ENCODE measurements at regions not wholly inside any gene's neighbourhood (a gene's known extent, or its start where the extent isn't known, plus 50 kb on each side); places are given as distances from the start of the nearest gene placed in this dataset.

- DNase-seq (ENCODE audit: low spot score) (no peak), FAIRE-seq (no peak), ATAC-seq (peak; percentile 42; the same call in 2 of the 3 replicates)
- TF ChIP-seq, protein P1, sequence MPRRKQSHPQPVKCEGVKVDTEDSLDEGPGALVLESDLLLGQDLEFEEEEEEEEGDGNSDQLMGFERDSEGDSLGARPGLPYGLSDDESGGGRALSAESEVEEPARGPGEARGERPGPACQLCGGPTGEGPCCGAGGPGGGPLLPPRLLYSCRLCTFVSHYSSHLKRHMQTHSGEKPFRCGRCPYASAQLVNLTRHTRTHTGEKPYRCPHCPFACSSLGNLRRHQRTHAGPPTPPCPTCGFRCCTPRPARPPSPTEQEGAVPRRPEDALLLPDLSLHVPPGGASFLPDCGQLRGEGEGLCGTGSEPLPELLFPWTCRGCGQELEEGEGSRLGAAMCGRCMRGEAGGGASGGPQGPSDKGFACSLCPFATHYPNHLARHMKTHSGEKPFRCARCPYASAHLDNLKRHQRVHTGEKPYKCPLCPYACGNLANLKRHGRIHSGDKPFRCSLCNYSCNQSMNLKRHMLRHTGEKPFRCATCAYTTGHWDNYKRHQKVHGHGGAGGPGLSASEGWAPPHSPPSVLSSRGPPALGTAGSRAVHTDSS (CRISPR knock-in tag; conservative IDR thresholded peaks at IDR 0.05) = no peak
- in situ Hi-C loops (cut with HindIII; ENCODE audit: extremely low pct_ligation_motif_present, low pct_unique_long_range_greater_than_20kb) (no loop called here), intact Hi-C loops (cut with micrococcal nuclease; ENCODE audit: unreplicated experiment) (no loop called here)
- no peaks in the 10 kb centered on the region for H3K9me3 ChIP-seq (ENCODE audit: low read length)
- H3K9ac ChIP-seq (ENCODE audit: insufficient read depth, low read depth, low read length) = no peak overlapping the region
- peaks cover 0 to 34% of the 10 kb centered on the region in 2 experiments; a peak in 3 of 5 replicates for H3K27me3 ChIP-seq (ENCODE audit: control insufficient read depth in 1 of 2, insufficient read depth in 2 of 2, low read length in 2 of 2)
- no peak overlapping the region for H3K27ac ChIP-seq (ENCODE audit: extremely low read length, insufficient read depth, low read length)
- no TSS peak for BruUV-seq (replicated peaks)
- no peak overlapping the region for H2AFZ ChIP-seq (ENCODE audit: low read length)
- ChIA-PET POLR2A (no interaction called here), CTCF (ENCODE audit: low intra/inter-chr PET ratio, low total read pairs) (no interaction called here)
- H3K79me2 ChIP-seq (ENCODE audit: insufficient read depth, low read length) = no peaks in the 10 kb centered on the region
- H3K4me2 ChIP-seq (ENCODE audit: low read depth, low read length) = no peak overlapping the region
- 44% methylated on average over 20 of the region's 33 CpGs for WGBS (ENCODE audit: low lambda C conversion rate)
- H3K36me3 ChIP-seq (replicated peaks in 1 of 2; ENCODE audit: control insufficient read depth in 1 of 2, insufficient read depth in 2 of 2, low read length in 2 of 2) = no peaks in the 10 kb centered on the region
- H3K4me3 ChIP-seq (replicated peaks in 1 of 3; ENCODE audit: insufficient read depth in 1 of 3, low read depth in 2 of 3, low read length in 3 of 3) = no peak overlapping the region
- no peaks in the 10 kb centered on the region for H3K4me1 ChIP-seq (ENCODE audit: insufficient read depth, low read length)
- H4K20me1 ChIP-seq (ENCODE audit: insufficient read depth, low read length) = no peaks in the 10 kb centered on the region
These were observed 163.6 kb upstream of the PDE10A start for GRCh38 chr6:165826487-165827189.

DNA sequence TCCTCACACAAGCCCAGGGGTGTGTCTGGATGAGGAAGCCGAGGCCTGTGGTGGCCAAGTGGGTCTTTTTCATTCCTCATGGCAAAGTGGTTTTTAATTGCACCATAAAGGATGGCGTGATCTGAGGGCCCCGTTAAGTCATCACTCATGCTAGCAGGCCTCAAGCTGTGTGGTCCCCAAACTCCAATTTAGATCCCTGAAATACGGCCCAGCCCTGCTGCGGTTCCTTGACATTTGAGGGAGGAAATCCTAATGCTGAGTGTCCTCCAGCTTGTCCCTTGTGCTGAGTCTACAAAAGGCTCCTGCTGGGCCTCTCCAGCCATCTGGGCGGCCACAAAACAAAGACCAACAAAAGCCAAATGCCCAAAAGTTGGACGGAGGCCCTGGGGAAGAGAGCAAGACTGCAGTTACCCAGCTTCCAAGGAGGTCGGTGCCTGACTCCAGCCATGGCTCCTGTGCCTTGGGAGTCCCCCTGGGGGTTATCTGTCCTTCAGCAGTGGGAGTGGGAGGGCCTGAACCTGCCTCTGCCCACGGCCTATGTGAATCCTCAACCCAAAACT lies 162.3 kb upstream of the PDE10A start:
- H3K4me1 ChIP-seq (ENCODE audit: insufficient read depth, low read length) = no peaks in the 10 kb centered on the region
- ChIA-PET POLR2A (no interaction called here), CTCF (ENCODE audit: low intra/inter-chr PET ratio, low total read pairs) (no interaction called here)
- no TSS peak for BruUV-seq (replicated peaks)
- no peaks in the 10 kb centered on the region for H3K36me3 ChIP-seq (replicated peaks in 1 of 2; ENCODE audit: control insufficient read depth in 1 of 2, insufficient read depth in 2 of 2, low read length in 2 of 2)
- no peak overlapping the region for H2AFZ ChIP-seq (ENCODE audit: low read length)
- H3K79me2 ChIP-seq (ENCODE audit: insufficient read depth, low read length) = no peaks in the 10 kb centered on the region
- FAIRE-seq = no peak
- H4K20me1 ChIP-seq (ENCODE audit: insufficient read depth, low read length) = no peaks in the 10 kb centered on the region
- H3K27ac ChIP-seq (ENCODE audit: extremely low read length, insufficient read depth, low read length) = no peak overlapping the region
- 9% methylated on average over 8 of the region's 9 CpGs for WGBS (ENCODE audit: low lambda C conversion rate)
- intact Hi-C loops (cut with micrococcal nuclease; ENCODE audit: unreplicated experiment) (no loop called here), in situ Hi-C loops (cut with HindIII; ENCODE audit: extremely low pct_ligation_motif_present, low pct_unique_long_range_greater_than_20kb) (no loop called here)
- DNase-seq (ENCODE audit: low spot score) = no peak
- no peaks in the 10 kb centered on the region for H3K9me3 ChIP-seq (ENCODE audit: low read length)
- H3K27me3 ChIP-seq (ENCODE audit: control insufficient read depth in 1 of 2, insufficient read depth in 2 of 2, low read length in 2 of 2) = peaks cover 0 to 43% of the 10 kb centered on the region in 2 experiments; a peak in 4 of 5 replicates
- ATAC-seq = no peak
- H3K9ac ChIP-seq (ENCODE audit: insufficient read depth, low read depth, low read length) = no peak overlapping the region
- H3K4me2 ChIP-seq (ENCODE audit: low read depth, low read length) = no peak overlapping the region
- H3K4me3 ChIP-seq (replicated peaks in 1 of 3; ENCODE audit: insufficient read depth in 1 of 3, low read depth in 2 of 3, low read length in 3 of 3) = no peak overlapping the region
- TF ChIP-seq ZFX (CRISPR knock-in tag; IDR thresholded peaks at IDR 0.05; ENCODE audit: low read depth) = no peak
- TF ChIP-seq ZNF205 (CRISPR knock-in tag; IDR thresholded peaks at IDR 0.05) = no peak
- TF ChIP-seq ZNF335 (CRISPR knock-in tag; IDR thresholded peaks at IDR 0.05) = no peak
- TF ChIP-seq JDP2 (CRISPR knock-in tag; IDR thresholded peaks at IDR 0.05; ENCODE audit: borderline replicate concordance) = no peak
- no peak for TF ChIP-seq KIAA2018 (CRISPR knock-in tag; IDR thresholded peaks at IDR 0.05; ENCODE audit: borderline replicate concordance)
- no peak for TF ChIP-seq ZNF546 (CRISPR knock-in tag; conservative IDR thresholded peaks at IDR 0.05)
- no peak for TF ChIP-seq TSC22D2 (CRISPR knock-in tag; IDR thresholded peaks at IDR 0.05; ENCODE audit: borderline replicate concordance)
